Fibroblast of gingiva (primary cell): ENCODE measurements at regions not wholly inside any gene's neighbourhood (a gene's known extent, or its start where the extent isn't known, plus 50 kb on each side); places are given as distances from the start of the nearest gene placed in this dataset.

Experiments
- DNase-seq: peaks from one replicate; pipeline ENCODE4 v3.0.0-alpha.2; 2011; ENCODE audit warnings: low read depth

DNA sequence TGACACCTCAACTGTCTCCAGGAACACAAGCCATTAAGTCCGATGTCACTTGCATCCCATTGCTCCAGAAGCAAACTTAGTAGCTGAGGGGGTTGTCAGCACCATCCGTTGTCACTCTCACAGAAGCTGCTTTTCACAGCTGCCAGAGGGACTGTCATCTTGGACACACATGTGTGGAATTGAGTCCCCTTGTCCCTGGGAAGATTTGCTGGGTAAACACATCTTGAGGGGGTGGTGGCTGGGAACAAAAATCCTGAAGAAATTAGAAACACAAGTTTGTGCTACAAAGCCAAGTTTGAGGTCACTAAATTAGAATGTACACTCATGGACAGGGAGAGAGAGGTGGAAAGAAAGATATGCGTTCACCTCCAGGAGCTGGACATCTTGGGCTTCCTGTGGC lies 55.2 kb upstream of the ADRA1B start:
- no peak for DNase-seq

DNA sequence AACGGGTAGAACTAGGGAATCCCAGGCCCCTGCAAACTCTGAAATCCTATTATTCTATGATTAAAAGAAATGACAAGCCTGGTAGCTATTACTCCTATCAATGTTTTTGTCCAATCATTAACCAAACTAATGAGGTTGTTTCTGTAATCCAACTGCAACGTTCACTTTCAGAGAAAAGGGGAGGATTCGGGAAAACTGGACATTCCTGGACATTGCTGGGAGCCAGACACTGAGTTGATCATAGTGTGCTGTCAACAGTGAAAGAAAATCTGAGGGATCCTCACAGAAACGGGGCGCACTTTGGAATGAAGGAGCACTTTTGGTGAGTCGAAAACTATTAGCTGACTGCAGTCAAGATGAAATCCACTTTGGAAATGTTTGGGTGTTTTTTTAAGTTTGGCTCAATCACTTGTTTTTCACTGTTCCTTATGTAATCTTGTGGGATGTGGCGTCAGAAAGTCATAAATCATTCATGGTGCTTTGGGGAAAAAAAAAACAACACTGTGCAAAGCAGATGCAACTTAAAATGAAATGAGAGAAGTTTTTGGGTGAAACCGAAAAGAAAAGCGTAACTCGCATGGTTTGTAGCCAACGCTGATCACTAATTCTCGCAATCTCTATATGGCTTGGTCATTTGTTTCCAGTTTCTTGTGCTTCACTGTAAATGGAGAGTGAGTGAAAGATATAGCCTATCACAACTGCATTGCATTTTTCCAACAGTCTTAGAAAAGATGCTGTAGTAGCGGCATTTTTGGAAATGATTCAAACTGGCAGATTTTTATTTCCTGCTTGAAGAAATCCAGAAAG lies 51.2 kb upstream of the ADRA1B start:
- peak; percentile 60 for DNase-seq

DNA sequence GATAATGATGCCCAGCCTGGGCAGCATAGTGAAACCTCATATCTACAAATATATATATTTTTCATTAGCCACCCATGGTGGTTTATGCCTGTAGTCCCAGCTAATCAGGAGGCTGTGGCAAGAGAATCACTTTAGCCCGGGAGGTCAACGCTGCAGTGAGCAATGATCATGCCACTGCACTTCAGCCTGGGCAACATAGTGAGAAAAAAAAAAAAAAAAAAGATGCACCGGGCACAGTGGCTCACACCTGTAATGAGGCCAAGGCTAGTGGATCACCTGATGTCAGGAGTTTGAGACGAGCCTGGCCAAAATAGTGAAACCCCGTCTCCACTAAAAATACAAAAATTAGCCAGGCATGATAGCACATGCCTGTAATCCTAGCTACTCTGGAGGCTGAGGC lies 50.2 kb upstream of the ADRA1B start:
- DNase-seq, result no peak
